ENCODE measurements at regions not wholly inside any gene's neighbourhood (a gene's known extent, or its start where the extent isn't known, plus 50 kb on each side); places are given as distances from the start of the nearest gene placed in this dataset.

DNA sequence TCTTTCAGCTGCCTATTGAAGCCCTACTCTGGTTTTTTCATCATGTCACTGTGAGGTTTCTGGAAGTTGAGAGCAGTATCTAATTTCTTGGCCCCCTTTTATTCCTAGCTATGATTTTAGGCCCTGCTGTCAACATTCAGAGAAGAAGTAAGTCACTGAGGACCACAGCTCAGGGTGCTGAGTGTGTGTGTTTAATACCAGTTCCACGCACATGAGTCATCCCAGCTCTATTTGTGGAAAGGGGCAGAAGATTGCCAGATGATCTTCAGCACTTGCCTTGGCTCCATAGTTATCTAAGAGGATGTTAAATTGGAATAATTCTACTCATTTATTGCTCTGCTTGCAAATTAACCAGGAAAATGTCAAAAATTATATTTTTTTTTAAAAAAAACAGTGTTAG is 65.5 kb upstream of the SLC38A4 start (continued):
- no peak for TF ChIP-seq RAD21 (IDR thresholded peaks at IDR 0.05; ENCODE audit: low read depth)
- TF ChIP-seq EZH2 (IDR thresholded peaks at IDR 0.05) = no peak

DNA sequence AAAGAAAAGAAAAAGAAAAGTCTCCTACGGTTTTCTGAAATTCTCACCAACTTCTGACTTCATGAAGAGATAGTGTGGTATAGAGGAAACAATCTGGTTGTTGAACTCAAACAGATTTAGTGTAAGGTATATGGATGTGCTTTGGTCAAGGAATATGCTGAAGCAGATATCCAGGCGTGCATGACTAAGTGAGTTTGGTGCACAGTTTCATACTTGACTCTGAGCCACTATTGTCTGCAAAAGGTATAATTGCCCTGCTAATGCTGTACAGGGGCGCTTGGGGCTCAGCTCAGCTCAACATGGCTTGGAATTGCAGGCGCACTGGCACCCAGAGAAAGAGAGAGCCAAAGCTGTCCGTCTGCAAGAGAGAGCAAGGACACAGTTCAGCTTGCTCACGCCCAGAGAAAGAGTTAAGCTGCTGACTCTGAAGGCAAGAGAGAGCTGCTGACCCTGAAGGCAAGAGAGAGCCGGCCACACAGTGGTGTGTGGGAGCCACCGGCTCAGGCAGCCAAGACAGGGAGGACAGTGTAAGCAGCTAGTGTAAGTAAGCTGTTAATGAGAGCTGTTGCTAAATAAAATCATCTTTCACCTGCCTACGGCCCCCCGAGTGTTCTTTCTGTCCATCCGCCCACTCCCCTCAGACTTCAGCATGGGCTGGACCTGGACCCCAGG is 66.4 kb upstream of the SLC38A4 start:
- Histone ChIP-seq H3K9me2 (ENCODE audit: insufficient read depth) (no peaks in the 10 kb centered on the region), H2AFZ (ENCODE audit: low read depth, low read length, poor library complexity, severe bottlenecking) (no peak overlapping the region), H3K4me2 (ENCODE audit: low read length) (no peak overlapping the region), H3K9me3 (ENCODE audit: control insufficient read depth in 1 of 2, insufficient read depth in 1 of 2, low read depth in 1 of 2, low read length in 2 of 2) (no peaks in the 10 kb centered on the region), H3K79me2 (ENCODE audit: insufficient read depth, low read length) (no peaks in the 10 kb centered on the region), H4K20me1 (ENCODE audit: insufficient read depth) (no peaks in the 10 kb centered on the region), H3K36me3 (ENCODE audit: control insufficient read depth in 1 of 2, insufficient read depth in 2 of 2, low read length in 2 of 2) (no peaks in the 10 kb centered on the region), H3K4me3 (replicated peaks in 1 of 2; ENCODE audit: low read depth in 1 of 2, low read length in 2 of 2) (no peak overlapping the region), H3K27ac (ENCODE audit: low read depth, low read length) (no peak overlapping the region), H3K27me3 (ENCODE audit: insufficient read depth, low read length) (no peaks in the 10 kb centered on the region), H3K4me1 (ENCODE audit: control insufficient read depth in 1 of 2, insufficient read depth in 2 of 2, low read length in 2 of 2) (no peaks in the 10 kb centered on the region), H3K9ac (ENCODE audit: low read length) (no peak overlapping the region)
- TF ChIP-seq ZBTB33 (IDR thresholded peaks at IDR 0.05; ENCODE audit: extremely low read depth, insufficient replicate concordance, low read length) = no peak
- BruUV-seq (replicated peaks) = no TSS peak
- ATAC-seq (no peak), DNase-seq (ENCODE audit: low read depth, low spot score) (no peak)
- ChIA-PET CTCF (no interaction called here), POLR2A (no interaction called here), RAD21 (ENCODE audit: low non-redundant PET in 1 of 2, low total read pairs in 2 of 2, uncharacterized antibody in 2 of 2, unreplicated experiment in 2 of 2) (no interaction called here)
- intact Hi-C loops (cut with micrococcal nuclease) = no loop called here

GRCh38 chr12:46892887-46893286 is 67.1 kb upstream of the SLC38A4 start:
- ChIA-PET POLR2A (no interaction called here), CTCF (no interaction called here), RAD21 (ENCODE audit: low non-redundant PET in 1 of 2, low total read pairs in 2 of 2, uncharacterized antibody in 2 of 2, unreplicated experiment in 2 of 2) (no interaction called here)
- Histone ChIP-seq H4K20me1 (ENCODE audit: insufficient read depth) (no peaks in the 10 kb centered on the region), H3K9me2 (ENCODE audit: insufficient read depth) (no peaks in the 10 kb centered on the region), H3K9me3 (ENCODE audit: control insufficient read depth in 1 of 2, insufficient read depth in 1 of 2, low read depth in 1 of 2, low read length in 2 of 2) (no peaks in the 10 kb centered on the region), H3K27me3 (ENCODE audit: insufficient read depth, low read length) (no peaks in the 10 kb centered on the region), H3K79me2 (ENCODE audit: insufficient read depth, low read length) (no peaks in the 10 kb centered on the region), H3K27ac (ENCODE audit: low read depth, low read length) (no peak overlapping the region), H3K4me3 (replicated peaks in 1 of 2; ENCODE audit: low read depth in 1 of 2, low read length in 2 of 2) (no peak overlapping the region), H3K36me3 (ENCODE audit: control insufficient read depth in 1 of 2, insufficient read depth in 2 of 2, low read length in 2 of 2) (no peaks in the 10 kb centered on the region), H2AFZ (ENCODE audit: low read depth, low read length, poor library complexity, severe bottlenecking) (no peak overlapping the region), H3K4me2 (ENCODE audit: low read length) (no peak overlapping the region), H3K4me1 (ENCODE audit: control insufficient read depth in 1 of 2, insufficient read depth in 2 of 2, low read length in 2 of 2) (no peaks in the 10 kb centered on the region), H3K9ac (ENCODE audit: low read length) (no peak overlapping the region)
- ATAC-seq (no peak), DNase-seq (ENCODE audit: low read depth, low spot score) (no peak)
- no peak for TF ChIP-seq CEBPB (IDR thresholded peaks at IDR 0.05; ENCODE audit: low read depth)
- BruUV-seq (replicated peaks) = no TSS peak
- intact Hi-C loops (cut with micrococcal nuclease) = no loop called here
